Fibroblast of lung (primary cell): ENCODE measurements at regions not wholly inside any gene's neighbourhood (a gene's known extent, or its start where the extent isn't known, plus 50 kb on each side); places are given as distances from the start of the nearest gene placed in this dataset.

Experiments used
- DNase-seq, 2 donors: peaks; one replicate each; pipeline versions ENCODE4 v3.0.0 to v3.0.0-alpha.2; 2010; ENCODE audit warnings: low read depth in 2 of 2
- H2AFZ ChIP-seq: 2 replicates; pipeline ENCODE4 v1.5.1; 2012; ENCODE audit warnings: low read length, control low read depth, inconsistent platforms
- H3K27ac ChIP-seq: 2 replicates; pipeline ENCODE4 v1.5.1; 2011; ENCODE audit warnings: low read length, control low read depth; ENCODE audit not compliant: insufficient read depth
- H3K27me3 ChIP-seq: 2 replicates; pipeline ENCODE4 v1.5.1; 2011; ENCODE audit warnings: mild to moderate bottlenecking, low read length; ENCODE audit not compliant: control insufficient read depth, insufficient read depth
- H3K36me3 ChIP-seq: 2 replicates; pipeline ENCODE4 v1.5.1; 2011; ENCODE audit warnings: low read length; ENCODE audit not compliant: control insufficient read depth, insufficient read depth
- H3K4me1 ChIP-seq: 2 replicates; pipeline ENCODE4 v1.5.1; 2011; ENCODE audit warnings: low read length; ENCODE audit not compliant: control insufficient read depth, insufficient read depth; ENCODE audit errors: extremely low read depth
- H3K4me2 ChIP-seq: 2 replicates; pipeline ENCODE4 v1.5.1; 2011; ENCODE audit warnings: low read length, control low read depth; ENCODE audit not compliant: insufficient read depth; ENCODE audit errors: extremely low read depth
- H3K4me3 ChIP-seq, 4 experiments: fragments of 200-600 bp in 1 of 4; sonication (generic) in 1 of 4; replicated peaks in 1 of 4; 2 replicates each; pipeline ENCODE4 v1.5.1; 2011 to 2016; ENCODE audit warnings: low read length in 4 of 4, low read depth in 3 of 4, mild to moderate bottlenecking in 3 of 4, control low read depth in 2 of 4, inconsistent platforms in 1 of 4, mixed read lengths in 1 of 4; ENCODE audit not compliant: insufficient read depth in 1 of 4; ENCODE audit errors: control extremely low read depth in 1 of 4
- H3K79me2 ChIP-seq: 2 replicates; pipeline ENCODE4 v1.5.1; 2012; ENCODE audit warnings: mild to moderate bottlenecking, low read length, inconsistent platforms; ENCODE audit not compliant: control insufficient read depth, insufficient read depth
- H3K9ac ChIP-seq: 2 replicates; pipeline ENCODE4 v1.5.1; 2011; ENCODE audit warnings: mild to moderate bottlenecking, low read length, control low read depth; ENCODE audit not compliant: insufficient read depth
- H3K9me3 ChIP-seq: 2 replicates; pipeline ENCODE4 v1.5.1; 2012; ENCODE audit warnings: low read depth, low read length; ENCODE audit not compliant: control insufficient read depth, insufficient read depth
- H4K20me1 ChIP-seq: 2 replicates; pipeline ENCODE4 v1.5.1; 2011; ENCODE audit warnings: low read length; ENCODE audit not compliant: control insufficient read depth, insufficient read depth; ENCODE audit errors: extremely low read depth
- EZH2 ChIP-seq: IDR thresholded peaks from 2 replicates; pipeline ENCODE4 v1.5.1; 2012; ENCODE audit warnings: low read length, control low read depth, mild to moderate bottlenecking; ENCODE audit errors: missing control alignments
- TF ChIP-seq, protein P1 (sequence below), 2 donors: IDR thresholded peaks in 1 of 2; conservative IDR thresholded peaks in 1 of 2; 1 replicate in 1 of 2; 2 replicates in 1 of 2; pipeline ENCODE4 v1.5.1; 2011 to 2012; ENCODE audit warnings: low read length in 2 of 2, control low read depth in 1 of 2, inconsistent platforms in 1 of 2, low read depth in 1 of 2, mild to moderate bottlenecking in 1 of 2

- Histone ChIP-seq H3K4me3 (no peak overlapping the region), H3K27me3 (no peaks in the 10 kb centered on the region), H4K20me1 (no peaks in the 10 kb centered on the region), H3K9me3 (no peaks in the 10 kb centered on the region), H3K9ac (no peak overlapping the region), H3K4me2 (no peak overlapping the region), H3K4me1 (no peaks in the 10 kb centered on the region), H2AFZ (no peak overlapping the region), H3K36me3 (no peaks in the 10 kb centered on the region), H3K79me2 (no peaks in the 10 kb centered on the region), H3K27ac (no peak overlapping the region)
- TF ChIP-seq, protein P1, sequence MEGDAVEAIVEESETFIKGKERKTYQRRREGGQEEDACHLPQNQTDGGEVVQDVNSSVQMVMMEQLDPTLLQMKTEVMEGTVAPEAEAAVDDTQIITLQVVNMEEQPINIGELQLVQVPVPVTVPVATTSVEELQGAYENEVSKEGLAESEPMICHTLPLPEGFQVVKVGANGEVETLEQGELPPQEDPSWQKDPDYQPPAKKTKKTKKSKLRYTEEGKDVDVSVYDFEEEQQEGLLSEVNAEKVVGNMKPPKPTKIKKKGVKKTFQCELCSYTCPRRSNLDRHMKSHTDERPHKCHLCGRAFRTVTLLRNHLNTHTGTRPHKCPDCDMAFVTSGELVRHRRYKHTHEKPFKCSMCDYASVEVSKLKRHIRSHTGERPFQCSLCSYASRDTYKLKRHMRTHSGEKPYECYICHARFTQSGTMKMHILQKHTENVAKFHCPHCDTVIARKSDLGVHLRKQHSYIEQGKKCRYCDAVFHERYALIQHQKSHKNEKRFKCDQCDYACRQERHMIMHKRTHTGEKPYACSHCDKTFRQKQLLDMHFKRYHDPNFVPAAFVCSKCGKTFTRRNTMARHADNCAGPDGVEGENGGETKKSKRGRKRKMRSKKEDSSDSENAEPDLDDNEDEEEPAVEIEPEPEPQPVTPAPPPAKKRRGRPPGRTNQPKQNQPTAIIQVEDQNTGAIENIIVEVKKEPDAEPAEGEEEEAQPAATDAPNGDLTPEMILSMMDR (conservative IDR thresholded peaks at IDR 0.05 in 1 of 2, IDR thresholded peaks at IDR 0.05 in 1 of 2; ENCODE audit: low read depth in 1 of 2, low read length in 2 of 2): no peak
- TF ChIP-seq EZH2: no peak
- DNase-seq: no peak
These were observed 263.5 kb upstream of the PCDH7 start for GRCh38 chr4:30456716-30457115.

DNA sequence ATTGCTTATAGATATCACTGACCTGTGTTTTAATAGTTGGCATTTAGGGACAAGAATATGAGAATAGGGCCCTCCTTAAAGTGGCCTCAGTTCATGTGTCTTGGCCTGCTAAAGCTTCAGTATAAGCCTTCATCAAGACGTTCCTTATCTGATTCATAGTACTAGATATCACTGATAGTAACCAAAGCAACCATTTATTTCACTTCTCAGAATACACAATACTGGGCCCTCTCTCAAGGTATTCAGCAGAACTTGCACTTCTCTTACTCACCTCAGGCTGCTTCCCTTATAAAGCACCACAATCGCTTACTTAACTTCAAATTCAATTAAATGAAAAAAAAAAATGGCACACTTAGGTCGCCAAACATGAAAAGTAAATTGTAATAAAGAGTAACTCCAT lies 259.4 kb upstream of the PCDH7 start:
- Histone ChIP-seq H3K4me2 (no peak overlapping the region), H3K27ac (no peak overlapping the region), H2AFZ (no peak overlapping the region), H3K79me2 (no peaks in the 10 kb centered on the region), H3K36me3 (no peaks in the 10 kb centered on the region), H3K9me3 (no peaks in the 10 kb centered on the region), H3K27me3 (no peaks in the 10 kb centered on the region), H3K9ac (no peak overlapping the region), H4K20me1 (no peaks in the 10 kb centered on the region), H3K4me3 (no peak overlapping the region), H3K4me1 (no peaks in the 10 kb centered on the region)
- DNase-seq: no peak
- TF ChIP-seq, protein P1 (conservative IDR thresholded peaks at IDR 0.05 in 1 of 2, IDR thresholded peaks at IDR 0.05 in 1 of 2; ENCODE audit: low read depth in 1 of 2, low read length in 2 of 2): no peak
- no peak for TF ChIP-seq EZH2

- Histone ChIP-seq H3K27me3 (no peaks in the 10 kb centered on the region), H3K27ac (no peak overlapping the region), H3K79me2 (no peaks in the 10 kb centered on the region), H3K9me3 (no peaks in the 10 kb centered on the region), H3K4me3 (no peak overlapping the region), H3K9ac (no peak overlapping the region), H2AFZ (no peak overlapping the region), H3K4me2 (no peak overlapping the region), H4K20me1 (no peaks in the 10 kb centered on the region), H3K4me1 (no peaks in the 10 kb centered on the region), H3K36me3 (no peaks in the 10 kb centered on the region)
- TF ChIP-seq, protein P1 (conservative IDR thresholded peaks at IDR 0.05 in 1 of 2, IDR thresholded peaks at IDR 0.05 in 1 of 2; ENCODE audit: low read depth in 1 of 2, low read length in 2 of 2): no peak
- TF ChIP-seq EZH2: no peak
- DNase-seq: no peak
These were observed 259.0 kb upstream of the PCDH7 start for GRCh38 chr4:30461218-30461617.
